Lower leg skin (tissue), 4 donors: ENCODE measurements at regions not wholly inside any gene's neighbourhood (a gene's known extent, or its start where the extent isn't known, plus 50 kb on each side); places are given as distances from the start of the nearest gene placed in this dataset.

Experiments
- DNase-seq, 2 donors: peaks; one replicate each; pipeline ENCODE4 v3.0.0-alpha.2; 2019; ENCODE audit warnings: low spot score in 2 of 2
- H3K4me3 ChIP-seq: fragments of 200-600 bp; sonication (generic); 2 replicates; pipeline ENCODE4 v1.5.1; 2017; ENCODE audit warnings: mild to moderate bottlenecking, low read depth; ENCODE audit not compliant: poor library complexity, severe bottlenecking
- POLR2A ChIP-seq, 2 donors: fragments of 450-650 bp; IDR thresholded peaks; one replicate each; pipeline ENCODE4 v1.6.1; 2016 to 2017; ENCODE audit warnings: antibody characterized with exemption in 2 of 2, mild to moderate bottlenecking in 1 of 2, moderate library complexity in 1 of 2
- WGBS, 2 donors: methylation state at CpG; one replicate each; pipeline ENCODE4 v1.1.5; 2018; 5-methylcytosine and 5-hydroxymethylcytosine counted together
- intact Hi-C: fragments of 100-400 bp; cut with DNase I; formaldehyde crosslinking; loops from one replicate; pipeline ENCODE4 v1.15.0; 2023; ENCODE audit warnings: low total_unique reads
- TF ChIP-seq, protein P1 (sequence below), 3 donors: fragments of 450-650 bp; IDR thresholded peaks; one replicate each; pipeline ENCODE4 v1.5.1; 2016; ENCODE audit warnings: antibody characterized with exemption in 3 of 3, mild to moderate bottlenecking in 3 of 3, moderate library complexity in 2 of 3

DNA sequence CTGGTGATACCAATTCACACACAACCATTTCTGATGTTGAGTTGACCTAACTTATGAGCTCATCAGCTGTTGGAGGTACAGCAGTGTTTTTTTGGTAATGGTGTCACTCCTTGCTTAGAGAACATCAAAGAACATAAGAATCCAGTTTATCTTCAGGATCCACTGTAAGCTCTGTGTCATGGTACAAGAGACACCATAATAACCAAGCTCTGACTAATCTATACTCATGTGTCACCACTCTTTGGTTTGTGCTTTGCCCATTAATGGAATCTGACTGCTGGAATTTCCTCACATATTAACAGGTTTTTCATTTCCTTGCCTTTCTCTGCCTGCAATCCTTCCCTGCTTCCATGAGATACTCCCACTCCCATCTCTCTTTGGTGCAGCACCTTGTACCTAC is 735.1 kb upstream of the LCORL start:
- intact Hi-C loops = no loop called here
- DNase-seq = no peak
- no peak overlapping the region for H3K4me3 ChIP-seq
- TF ChIP-seq, protein P1, sequence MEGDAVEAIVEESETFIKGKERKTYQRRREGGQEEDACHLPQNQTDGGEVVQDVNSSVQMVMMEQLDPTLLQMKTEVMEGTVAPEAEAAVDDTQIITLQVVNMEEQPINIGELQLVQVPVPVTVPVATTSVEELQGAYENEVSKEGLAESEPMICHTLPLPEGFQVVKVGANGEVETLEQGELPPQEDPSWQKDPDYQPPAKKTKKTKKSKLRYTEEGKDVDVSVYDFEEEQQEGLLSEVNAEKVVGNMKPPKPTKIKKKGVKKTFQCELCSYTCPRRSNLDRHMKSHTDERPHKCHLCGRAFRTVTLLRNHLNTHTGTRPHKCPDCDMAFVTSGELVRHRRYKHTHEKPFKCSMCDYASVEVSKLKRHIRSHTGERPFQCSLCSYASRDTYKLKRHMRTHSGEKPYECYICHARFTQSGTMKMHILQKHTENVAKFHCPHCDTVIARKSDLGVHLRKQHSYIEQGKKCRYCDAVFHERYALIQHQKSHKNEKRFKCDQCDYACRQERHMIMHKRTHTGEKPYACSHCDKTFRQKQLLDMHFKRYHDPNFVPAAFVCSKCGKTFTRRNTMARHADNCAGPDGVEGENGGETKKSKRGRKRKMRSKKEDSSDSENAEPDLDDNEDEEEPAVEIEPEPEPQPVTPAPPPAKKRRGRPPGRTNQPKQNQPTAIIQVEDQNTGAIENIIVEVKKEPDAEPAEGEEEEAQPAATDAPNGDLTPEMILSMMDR (IDR thresholded peaks at IDR 0.05) = no peak
- no peak for TF ChIP-seq POLR2A (IDR thresholded peaks at IDR 0.05)

- no peak overlapping the region for H3K4me3 ChIP-seq
- TF ChIP-seq, protein P1 (IDR thresholded peaks at IDR 0.05) = no peak
- TF ChIP-seq POLR2A (IDR thresholded peaks at IDR 0.05) = no peak
- 61 to 66% methylated on average over 2 of the region's 2 CpGs for WGBS, 2 donors
- no peak for DNase-seq
- intact Hi-C loops = no loop called here
Measured at GRCh38 chr4:18754180-18754579, 732.6 kb upstream of the LCORL start.

GRCh38 chr4:18751083-18751482 is 729.5 kb upstream of the LCORL start:
- H3K4me3 ChIP-seq = no peak overlapping the region
- no peak for TF ChIP-seq POLR2A (IDR thresholded peaks at IDR 0.05)
- TF ChIP-seq, protein P1 (IDR thresholded peaks at IDR 0.05) = no peak
- intact Hi-C loops = no loop called here
- no peak for DNase-seq
- 81 to 86% methylated on average over 1 of the region's 1 CpG for WGBS, 2 donors

- intact Hi-C loops = no loop called here
- TF ChIP-seq, protein P1 (IDR thresholded peaks at IDR 0.05) = no peak
- TF ChIP-seq POLR2A (IDR thresholded peaks at IDR 0.05) = no peak
- 48 to 76% methylated on average over 2 of the region's 2 CpGs for WGBS, 2 donors
- no peak for DNase-seq
- H3K4me3 ChIP-seq = no peak overlapping the region
Measured at GRCh38 chr4:18749391-18749790, 727.8 kb upstream of the LCORL start.

DNA sequence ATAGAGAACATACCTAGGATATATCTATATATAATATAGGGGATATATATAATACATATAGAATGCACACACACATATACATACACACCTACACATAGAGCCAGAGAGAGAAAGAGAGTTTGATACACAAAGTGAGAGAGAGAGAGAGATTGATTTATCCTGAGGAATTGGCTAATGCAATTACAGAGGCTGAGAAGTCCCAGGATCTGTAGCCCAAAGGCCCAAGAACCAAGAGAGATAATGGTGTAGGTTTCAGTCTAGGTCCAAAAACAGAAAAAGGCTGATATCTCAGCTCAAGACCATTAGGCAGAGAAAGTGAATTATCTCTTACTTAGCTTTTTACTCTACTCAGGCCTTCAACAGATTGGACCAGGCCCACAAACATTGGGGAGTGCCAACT is 715.0 kb upstream of the LCORL start:
- TF ChIP-seq POLR2A (IDR thresholded peaks at IDR 0.05) = no peak
- TF ChIP-seq, protein P1 (IDR thresholded peaks at IDR 0.05) = no peak
- no peak overlapping the region for H3K4me3 ChIP-seq
- no peak for DNase-seq
- intact Hi-C loops = no loop called here

DNA sequence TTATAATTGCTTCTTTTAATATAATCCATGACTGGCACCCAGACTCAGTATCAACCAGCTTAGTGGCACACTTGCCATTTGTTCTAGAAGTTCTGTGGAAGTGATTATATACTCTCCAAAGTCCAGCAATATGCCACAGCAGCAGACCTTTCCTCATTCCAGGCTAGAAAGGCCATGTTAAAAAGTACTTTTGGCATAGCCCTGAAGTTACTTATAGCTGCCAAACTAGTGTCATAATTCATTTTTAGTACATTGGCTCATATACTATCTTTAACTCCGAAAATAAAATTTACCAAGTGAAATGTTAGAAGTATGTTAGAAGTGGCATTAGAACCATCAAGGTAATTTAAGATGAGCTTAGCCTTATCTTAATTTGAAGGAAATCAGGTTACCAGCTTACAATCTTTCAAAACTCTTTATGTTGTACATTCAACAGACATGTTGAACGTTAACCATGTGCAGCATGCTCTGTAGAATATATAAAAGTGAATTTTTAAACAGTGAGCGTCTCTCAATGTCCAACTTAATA is 714.2 kb upstream of the LCORL start:
- TF ChIP-seq, protein P1 (IDR thresholded peaks at IDR 0.05) = no peak
- TF ChIP-seq POLR2A (IDR thresholded peaks at IDR 0.05) = no peak
- H3K4me3 ChIP-seq = no peak overlapping the region
- 60 to 64% methylated on average over 3 of the region's 3 CpGs for WGBS, 2 donors
- no peak for DNase-seq
- intact Hi-C loops = no loop called here
